ENCODE measurements at regions not wholly inside any gene's neighbourhood (a gene's known extent, or its start where the extent isn't known, plus 50 kb on each side); places are given as distances from the start of the nearest gene placed in this dataset.

DNA sequence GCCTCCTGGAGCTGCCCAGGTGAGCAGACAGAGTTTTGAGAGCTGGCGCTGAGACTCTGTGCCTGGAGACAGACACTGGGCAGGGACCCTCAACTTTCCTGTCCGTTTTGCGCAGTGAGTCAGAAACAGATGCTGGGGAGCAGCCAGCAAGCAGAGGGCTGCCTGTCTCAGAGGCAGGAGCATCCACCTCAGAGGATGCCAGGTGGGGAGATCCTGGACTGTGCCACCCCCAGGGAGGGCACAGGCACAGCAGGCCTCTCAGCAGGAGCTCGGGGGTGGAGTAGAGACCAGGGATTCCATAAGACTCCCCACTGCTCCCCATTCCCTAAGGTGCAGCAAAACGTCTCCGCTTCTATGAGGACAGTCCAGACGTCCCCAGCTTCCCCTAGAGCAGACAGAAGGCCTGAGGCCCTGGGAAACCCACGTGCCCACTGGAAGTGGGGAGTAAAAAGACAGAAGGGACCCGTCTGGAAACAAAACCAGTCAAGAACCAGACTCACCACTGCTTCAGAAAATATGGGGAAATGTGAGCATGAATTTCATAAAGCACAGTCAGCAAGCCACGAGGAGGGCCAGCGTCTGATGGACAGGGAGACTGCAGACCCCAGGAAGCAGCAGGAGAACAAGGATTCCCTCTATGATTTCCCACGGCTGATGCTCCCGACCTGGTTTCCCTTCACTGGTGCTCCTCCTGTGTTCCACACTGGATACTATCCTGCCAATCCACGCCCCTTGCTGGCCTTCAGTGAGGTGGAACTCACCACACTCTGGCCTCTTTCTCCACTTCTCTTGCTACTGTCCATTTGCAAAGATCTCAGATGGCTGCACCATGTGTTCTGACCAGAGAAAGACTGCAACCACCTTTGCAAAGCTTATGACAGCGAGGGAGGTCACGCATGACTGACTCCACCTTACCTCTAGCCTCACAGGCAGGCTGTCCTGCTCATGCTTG lies 151.3 kb upstream of the FAM20C start:
- Mint-ChIP-seq H3K27me3 (peaks cover 20 to 38% of the 10 kb centered on the region in 2 donors), H3K36me3 (no peaks in the 10 kb centered on the region), H3K4me3 (no peak overlapping the region), H3K4me1 (no peaks in the 10 kb centered on the region), H3K9me3 (no peaks in the 10 kb centered on the region), H3K27ac (no peak overlapping the region)
- no peak overlapping the region for H3K4me3 ChIP-seq (ENCODE audit: low read length in 2 of 2)
- H3K27ac ChIP-seq (ENCODE audit: low read depth, low read length), result no peak overlapping the region
- intact Hi-C loops (cut with micrococcal nuclease), result no loop called here
- CTCF ChIA-PET (ENCODE audit: partially characterized antibody), result no interaction called here
- H3K27me3 ChIP-seq (ENCODE audit: insufficient read depth, low read length), result peaks cover 11% of the 10 kb centered on the region
- no peak for DNase-seq
- POLR2A ChIA-PET (ENCODE audit: partially characterized antibody), result no interaction called here
- no peaks in the 10 kb centered on the region for H3K36me3 ChIP-seq (ENCODE audit: insufficient read depth, low read length)
- H3K4me1 ChIP-seq (ENCODE audit: insufficient read depth, low read length), result no peaks in the 10 kb centered on the region
- no peaks in the 10 kb centered on the region for H3K9me3 ChIP-seq (ENCODE audit: control insufficient read depth in 1 of 2, low read length in 2 of 2)

DNA sequence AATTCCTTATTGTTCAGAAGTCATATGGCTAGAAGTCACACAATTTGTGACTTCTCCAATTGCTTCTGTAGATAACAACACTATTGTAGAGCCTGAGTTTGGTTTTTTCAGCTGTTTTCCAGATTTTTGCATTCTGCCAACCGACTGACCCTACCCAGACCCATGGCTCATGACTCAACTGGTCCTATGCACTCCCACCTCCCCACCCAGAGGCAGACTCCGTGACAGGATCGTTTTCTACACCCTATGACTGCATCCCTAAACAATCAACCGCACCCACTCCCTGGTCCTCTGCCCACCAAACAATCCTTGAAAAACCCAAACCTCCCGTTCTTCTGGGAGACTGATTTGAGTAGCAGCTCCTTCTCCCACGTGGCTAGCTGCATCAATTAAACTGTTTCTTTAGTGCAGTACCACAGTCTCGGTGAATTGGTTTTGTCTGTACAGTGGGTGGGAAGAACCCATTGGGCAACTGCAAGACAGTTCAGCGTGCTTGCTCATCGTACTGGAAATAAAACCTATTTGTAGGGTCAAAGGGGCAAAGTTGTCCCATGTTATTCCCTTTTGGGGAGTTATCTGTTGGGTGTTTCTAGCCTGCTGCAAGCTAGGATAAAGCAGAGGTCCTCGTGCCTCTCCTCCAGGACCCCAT lies 150.3 kb upstream of the FAM20C start:
- Mint-ChIP-seq H3K27me3 (peaks cover 20 to 43% of the 10 kb centered on the region in 2 donors), H3K4me1 (no peaks in the 10 kb centered on the region), H3K4me3 (no peak overlapping the region), H3K27ac (no peak overlapping the region), H3K36me3 (no peaks in the 10 kb centered on the region), H3K9me3 (no peaks in the 10 kb centered on the region)
- H3K4me3 ChIP-seq (ENCODE audit: low read length in 2 of 2), result no peak overlapping the region
- POLR2A ChIA-PET (ENCODE audit: partially characterized antibody), result no interaction called here
- CTCF ChIA-PET (ENCODE audit: partially characterized antibody), result no interaction called here
- no peak overlapping the region for H3K27ac ChIP-seq (ENCODE audit: low read depth, low read length)
- no peak for DNase-seq
- intact Hi-C loops (cut with micrococcal nuclease), result no loop called here
- no peaks in the 10 kb centered on the region for H3K4me1 ChIP-seq (ENCODE audit: insufficient read depth, low read length)
- peaks cover 11% of the 10 kb centered on the region for H3K27me3 ChIP-seq (ENCODE audit: insufficient read depth, low read length)
- H3K9me3 ChIP-seq (ENCODE audit: control insufficient read depth in 1 of 2, low read length in 2 of 2), result no peaks in the 10 kb centered on the region
- no peaks in the 10 kb centered on the region for H3K36me3 ChIP-seq (ENCODE audit: insufficient read depth, low read length)

DNA sequence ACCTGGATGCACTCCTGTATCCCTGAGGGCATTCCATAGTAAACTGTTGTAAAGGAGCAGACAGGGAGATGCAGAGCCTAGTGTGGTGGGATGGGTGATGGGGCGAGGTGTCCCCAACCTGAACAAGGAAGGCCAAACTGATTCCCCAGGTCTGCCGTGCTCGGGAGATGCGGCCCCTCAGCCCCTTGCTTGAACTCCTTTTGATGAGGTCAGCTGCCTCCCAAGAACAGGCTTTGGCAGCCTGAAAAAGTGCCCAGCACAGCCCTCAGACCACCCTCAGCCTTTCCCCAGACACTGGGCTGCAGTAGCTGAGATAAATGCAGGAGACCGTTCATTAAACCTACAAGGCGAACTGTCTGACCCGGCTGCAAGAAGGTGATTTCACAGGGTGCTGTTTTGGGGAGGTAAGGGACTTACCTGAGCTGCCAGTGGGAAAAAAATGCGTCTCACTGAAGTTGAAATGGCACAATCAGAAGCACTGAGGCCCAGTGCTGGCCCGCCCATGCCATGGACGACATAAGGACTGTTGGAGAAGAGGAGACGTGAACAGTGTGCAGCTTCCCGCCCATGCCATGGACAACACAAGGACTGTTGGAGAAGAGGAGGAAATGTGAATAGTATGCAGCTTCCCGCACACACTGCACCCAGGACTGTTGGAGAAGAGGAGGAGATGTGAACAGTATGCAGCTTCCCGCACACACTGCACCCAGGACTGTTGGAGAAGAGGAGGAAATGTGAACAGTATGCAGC lies 148.4 kb upstream of the FAM20C start:
- Mint-ChIP-seq H3K27ac (no peak overlapping the region), H3K27me3 (peaks cover 20 to 43% of the 10 kb centered on the region in 2 donors)
- CTCF ChIA-PET (ENCODE audit: partially characterized antibody), result no interaction called here

DNA sequence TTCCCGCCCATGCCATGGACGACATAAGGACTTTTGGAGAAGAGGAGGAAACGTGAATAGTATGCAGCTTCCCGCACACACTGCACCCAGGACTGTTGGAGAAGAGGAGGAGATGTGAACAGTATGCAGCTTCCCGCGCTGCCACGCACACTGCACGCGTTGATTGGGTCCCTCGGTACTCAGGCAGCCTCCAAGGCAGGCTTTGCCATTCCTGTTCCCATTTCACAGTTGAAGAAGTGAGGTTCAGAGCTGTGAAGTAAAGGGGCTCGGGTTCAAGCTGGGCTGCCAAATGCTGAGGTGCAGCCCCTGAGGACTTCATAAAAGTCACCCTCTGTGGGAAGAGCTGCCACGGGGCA lies 147.9 kb upstream of the FAM20C start:
- Mint-ChIP-seq H3K4me3 (no peak overlapping the region), H3K4me1 (no peaks in the 10 kb centered on the region), H3K9me3 (no peaks in the 10 kb centered on the region), H3K27me3 (peaks cover 20 to 43% of the 10 kb centered on the region in 2 donors), H3K36me3 (no peaks in the 10 kb centered on the region), H3K27ac (no peak overlapping the region)
- no peaks in the 10 kb centered on the region for H3K36me3 ChIP-seq (ENCODE audit: insufficient read depth, low read length)
- H3K27me3 ChIP-seq (ENCODE audit: insufficient read depth, low read length), result peaks cover 11% of the 10 kb centered on the region
- ChIA-PET POLR2A (ENCODE audit: partially characterized antibody) (no interaction called here), CTCF (ENCODE audit: partially characterized antibody) (no interaction called here)
- DNase-seq, result no peak
- intact Hi-C loops (cut with micrococcal nuclease), result no loop called here
- H3K4me3 ChIP-seq (ENCODE audit: low read length in 2 of 2), result no peak overlapping the region
- no peak overlapping the region for H3K27ac ChIP-seq (ENCODE audit: low read depth, low read length)
- H3K4me1 ChIP-seq (ENCODE audit: insufficient read depth, low read length), result no peaks in the 10 kb centered on the region
- H3K9me3 ChIP-seq (ENCODE audit: control insufficient read depth in 1 of 2, low read length in 2 of 2), result no peaks in the 10 kb centered on the region

More for the DNA sequence above, 148.4 kb upstream of the FAM20C start:
- Mint-ChIP-seq H3K9me3 (no peaks in the 10 kb centered on the region), H3K4me3 (no peak overlapping the region), H3K4me1 (no peaks in the 10 kb centered on the region), H3K36me3 (no peaks in the 10 kb centered on the region)
- no peak for DNase-seq
- Histone ChIP-seq H3K27ac (ENCODE audit: low read depth, low read length) (no peak overlapping the region), H3K4me3 (ENCODE audit: low read length in 2 of 2) (no peak overlapping the region), H3K4me1 (ENCODE audit: insufficient read depth, low read length) (no peaks in the 10 kb centered on the region), H3K9me3 (ENCODE audit: control insufficient read depth in 1 of 2, low read length in 2 of 2) (no peaks in the 10 kb centered on the region), H3K27me3 (ENCODE audit: insufficient read depth, low read length) (peaks cover 11% of the 10 kb centered on the region), H3K36me3 (ENCODE audit: insufficient read depth, low read length) (no peaks in the 10 kb centered on the region)
- intact Hi-C loops (cut with micrococcal nuclease), result no loop called here
- POLR2A ChIA-PET (ENCODE audit: partially characterized antibody), result no interaction called here

DNA sequence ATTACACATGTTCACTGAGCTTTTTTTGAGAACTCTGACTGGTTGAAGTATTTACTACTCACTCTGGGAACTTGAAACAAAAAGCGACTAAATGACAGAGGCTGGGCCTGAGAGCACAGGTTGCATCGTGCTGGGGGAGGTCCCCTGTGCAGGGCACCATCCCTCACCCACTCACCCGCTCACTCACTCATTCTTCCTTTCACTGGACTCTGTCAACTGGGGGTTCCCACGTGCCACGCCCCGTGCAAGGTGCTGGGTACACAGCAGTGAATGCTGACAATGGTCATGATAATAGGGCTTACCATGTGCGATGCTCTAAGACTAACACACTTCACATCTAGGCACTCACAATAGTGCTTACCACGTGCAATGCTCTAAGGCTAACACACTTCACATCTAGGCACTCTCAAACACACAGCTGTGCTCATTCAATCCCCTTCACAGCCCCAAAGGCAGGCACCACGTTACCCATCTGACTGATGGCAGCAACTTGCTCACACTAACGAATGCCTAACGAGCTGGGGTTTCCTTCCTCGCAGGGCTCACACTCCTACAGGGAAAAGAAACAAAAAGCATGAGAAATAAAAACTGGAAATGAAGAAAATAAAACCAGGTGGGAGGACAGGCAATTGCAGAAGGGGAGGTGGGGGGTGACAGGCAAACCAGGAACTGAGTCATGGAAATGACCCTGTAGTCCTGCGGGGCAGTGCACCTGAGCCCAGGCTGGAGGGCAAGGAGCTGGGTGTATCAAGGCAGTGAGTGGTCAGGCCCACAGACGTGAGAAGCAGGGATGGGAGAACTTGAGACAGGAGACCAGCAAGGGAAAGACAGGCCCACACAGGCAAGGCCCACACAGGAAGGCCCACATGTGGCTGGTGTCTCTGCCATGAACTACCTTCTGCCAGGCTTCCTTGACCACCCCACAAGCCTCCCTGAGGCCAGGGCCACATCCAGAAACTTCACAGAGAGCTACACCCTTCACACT lies 147.0 kb upstream of the FAM20C start:
- Mint-ChIP-seq H3K27me3 (peaks cover 20 to 43% of the 10 kb centered on the region in 2 donors), H3K9me3 (peaks cover 0 to 2% (median 0%) of the 10 kb centered on the region in 8 donors), H3K4me3 (no peak overlapping the region), H3K27ac (peak overlapping the region in 1 of 7 donors; percentile 32), H3K36me3 (no peaks in the 10 kb centered on the region), H3K4me1 (no peaks in the 10 kb centered on the region)
- DNase-seq, result no peak
- Histone ChIP-seq H3K27ac (ENCODE audit: low read depth, low read length) (no peak overlapping the region), H3K4me1 (ENCODE audit: insufficient read depth, low read length) (no peaks in the 10 kb centered on the region), H3K36me3 (ENCODE audit: insufficient read depth, low read length) (no peaks in the 10 kb centered on the region), H3K9me3 (ENCODE audit: control insufficient read depth in 1 of 2, low read length in 2 of 2) (no peaks in the 10 kb centered on the region), H3K4me3 (ENCODE audit: low read length in 2 of 2) (no peak overlapping the region), H3K27me3 (ENCODE audit: insufficient read depth, low read length) (peaks cover 11% of the 10 kb centered on the region)
- ChIA-PET POLR2A (ENCODE audit: partially characterized antibody) (no interaction called here), CTCF (ENCODE audit: partially characterized antibody) (no interaction called here)
- intact Hi-C loops (cut with micrococcal nuclease), result no loop called here

DNA sequence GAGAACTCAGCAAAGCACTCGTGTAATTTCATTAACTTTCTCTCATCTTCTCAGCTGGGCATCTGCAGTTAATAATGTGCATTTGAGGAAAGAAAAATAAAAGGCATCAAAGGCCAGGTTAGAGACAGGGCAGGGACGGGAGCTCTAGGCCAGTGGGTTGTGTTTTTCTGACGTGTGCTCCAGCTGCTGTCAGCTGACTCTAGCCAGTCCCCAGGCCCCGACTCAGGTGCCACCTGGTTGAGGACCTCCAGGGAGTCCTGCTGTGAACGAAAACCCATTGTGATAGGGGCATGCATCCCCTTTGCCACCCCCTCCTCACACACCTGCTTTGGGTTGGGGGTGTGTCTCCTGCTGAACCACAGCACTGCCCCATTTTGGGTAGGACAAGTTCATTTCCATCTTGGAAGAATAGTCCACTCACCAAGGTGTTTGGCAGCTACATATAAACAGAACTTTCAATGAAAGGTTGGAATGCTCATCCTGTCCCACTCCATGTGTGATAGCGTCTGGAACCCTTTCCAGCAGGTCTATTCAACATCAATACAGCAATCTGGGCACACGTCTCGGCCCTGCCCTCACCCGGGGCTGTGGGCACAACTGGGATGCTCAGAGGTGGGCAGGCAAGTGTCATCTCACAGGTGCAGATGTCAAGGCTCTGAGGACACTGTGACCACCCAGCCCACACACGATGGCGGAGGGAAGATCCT lies 146.1 kb upstream of the FAM20C start:
- H3K4me1 Mint-ChIP-seq, result no peaks in the 10 kb centered on the region
- Histone ChIP-seq H3K4me1 (ENCODE audit: insufficient read depth, low read length) (no peaks in the 10 kb centered on the region), H3K4me3 (ENCODE audit: low read length in 2 of 2) (no peak overlapping the region), H3K9me3 (ENCODE audit: control insufficient read depth in 1 of 2, low read length in 2 of 2) (no peaks in the 10 kb centered on the region), H3K36me3 (ENCODE audit: insufficient read depth, low read length) (no peaks in the 10 kb centered on the region), H3K27ac (ENCODE audit: low read depth, low read length) (no peak overlapping the region), H3K27me3 (ENCODE audit: insufficient read depth, low read length) (peaks cover 11% of the 10 kb centered on the region)
- H3K36me3 Mint-ChIP-seq, result no peaks in the 10 kb centered on the region
- H3K27me3 Mint-ChIP-seq, result peaks cover 20 to 43% of the 10 kb centered on the region in 2 donors
- H3K9me3 Mint-ChIP-seq, result peaks cover 0 to 2% (median 0%) of the 10 kb centered on the region in 8 donors
- no peak for DNase-seq
- ChIA-PET CTCF (ENCODE audit: partially characterized antibody) (no interaction called here), POLR2A (ENCODE audit: partially characterized antibody) (no interaction called here)
- H3K4me3 Mint-ChIP-seq, result no peak overlapping the region
- H3K27ac Mint-ChIP-seq, result no peak overlapping the region
- intact Hi-C loops (cut with micrococcal nuclease), result no loop called here

Data from CD4-positive, alpha-beta memory T cell (primary cell).